ENCODE measurements at regions not wholly inside any gene's neighbourhood (a gene's known extent, or its start where the extent isn't known, plus 50 kb on each side); places are given as distances from the start of the nearest gene placed in this dataset.

GRCh38 chr13:31896427-31896826, 135.1 kb upstream of the FRY start:
- DNase-seq (ENCODE audit: low read depth), result peak; percentile 77

DNA sequence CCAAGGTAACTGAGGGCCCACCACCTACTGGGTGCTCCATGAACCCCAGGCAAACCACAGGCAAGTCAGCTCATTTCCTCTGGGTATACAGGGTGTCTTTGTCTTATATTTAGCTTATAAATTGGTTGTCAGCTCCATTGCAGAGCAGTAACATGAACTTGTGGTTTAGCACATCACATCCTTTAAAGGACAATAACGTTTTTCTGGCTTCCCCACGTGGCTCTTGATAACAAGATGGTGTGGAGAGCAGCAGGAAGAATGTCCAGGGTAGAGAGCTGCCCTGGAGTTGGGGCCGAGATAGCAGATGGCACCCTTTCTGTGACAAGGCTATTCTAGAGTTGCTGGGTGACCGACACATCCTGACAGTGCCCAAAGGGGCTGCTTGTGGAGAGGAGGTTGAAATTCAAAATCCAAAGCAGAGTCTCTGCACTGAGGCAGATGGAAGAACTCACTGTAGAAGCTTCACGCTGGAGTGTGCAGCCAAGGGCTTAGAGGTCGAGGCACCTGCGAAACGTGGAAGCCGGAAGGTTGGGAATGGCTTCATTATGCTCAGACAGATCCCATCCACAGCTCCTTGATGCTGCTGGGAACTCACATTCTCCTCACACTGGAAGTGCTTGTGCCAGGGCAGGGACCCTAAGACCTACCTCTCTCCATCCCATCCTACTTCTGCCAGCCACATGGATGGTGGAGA, 133.0 kb upstream of the FRY start:
- DNase-seq (ENCODE audit: low read depth), result no peak

- no peak for DNase-seq (ENCODE audit: low read depth)
Observed at GRCh38 chr13:31901985-31902384, 129.6 kb upstream of the FRY start.

DNA sequence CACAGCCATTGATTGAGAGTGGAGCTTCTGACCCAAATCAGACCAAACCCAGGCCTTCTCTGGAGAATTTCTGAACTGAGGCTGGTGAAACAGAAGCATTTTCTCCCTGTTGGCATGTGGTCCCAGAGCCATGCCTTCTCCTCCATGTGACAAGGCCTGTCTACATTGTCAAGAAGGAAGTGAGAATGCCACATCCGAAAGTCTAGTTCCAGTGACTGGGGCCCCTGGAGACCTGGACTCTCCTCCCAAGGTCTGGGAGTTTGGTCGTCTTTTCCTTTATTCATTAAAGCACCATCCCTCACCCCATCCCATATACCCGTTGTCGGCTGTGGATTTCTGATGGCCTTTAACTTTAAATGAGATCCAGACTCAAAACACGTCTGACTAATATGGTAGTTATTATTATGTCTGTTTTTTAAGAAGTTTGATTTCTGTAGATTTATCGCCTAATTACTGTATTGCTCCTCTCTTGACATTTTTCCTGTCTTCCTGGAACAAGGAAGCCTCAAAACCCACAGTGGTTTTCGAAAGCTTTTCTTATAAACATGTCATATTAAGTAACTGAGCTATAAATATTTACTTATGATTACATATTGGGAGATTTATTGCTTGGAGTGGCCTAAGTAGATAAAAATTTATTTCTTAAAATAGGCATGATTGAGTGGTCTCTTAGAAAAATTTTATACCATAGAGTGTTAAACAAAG, 128.3 kb upstream of the FRY start:
- DNase-seq (ENCODE audit: low read depth), result no peak

DNA sequence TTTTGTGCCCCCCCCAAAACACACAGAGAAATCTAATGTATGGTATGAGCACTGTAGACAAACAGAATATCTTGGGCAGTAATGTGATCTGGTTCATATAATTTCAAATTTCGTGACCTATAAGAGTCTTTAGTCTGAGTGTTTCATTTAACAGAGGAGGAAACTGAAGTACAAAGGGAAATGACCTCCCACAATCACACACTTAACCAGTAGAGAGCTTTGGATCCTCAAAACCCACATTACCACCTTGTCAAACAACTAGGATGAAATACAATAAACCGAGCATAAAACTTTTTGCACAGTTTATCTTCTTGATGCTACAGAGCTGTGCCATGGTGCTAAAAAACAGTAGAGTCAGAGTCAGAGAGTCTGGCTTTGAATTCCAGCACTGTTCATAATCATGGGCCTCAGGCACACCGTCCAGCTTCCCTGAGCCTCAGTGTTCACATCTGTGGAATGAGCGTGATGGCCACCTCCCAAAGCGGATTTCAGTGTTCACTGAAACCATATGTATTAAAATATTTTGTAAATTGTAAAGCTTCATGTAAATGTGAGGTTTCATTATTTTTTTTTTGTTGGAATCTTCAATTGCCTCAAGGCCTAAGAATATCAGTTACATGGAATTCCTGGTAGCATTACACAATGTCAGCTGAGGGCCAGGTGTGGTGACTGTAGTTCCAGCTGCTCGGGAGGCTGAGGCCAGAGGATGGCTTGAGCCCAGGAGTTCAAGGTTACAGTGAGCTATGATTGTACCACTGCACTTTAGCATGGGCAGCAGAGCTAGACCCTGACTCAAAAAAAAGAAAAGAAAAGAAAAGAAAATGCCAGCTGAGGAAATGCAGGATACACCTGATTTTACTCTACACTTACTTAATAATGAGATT, 126.4 kb upstream of the FRY start:
- DNase-seq (ENCODE audit: low read depth), result no peak

DNA sequence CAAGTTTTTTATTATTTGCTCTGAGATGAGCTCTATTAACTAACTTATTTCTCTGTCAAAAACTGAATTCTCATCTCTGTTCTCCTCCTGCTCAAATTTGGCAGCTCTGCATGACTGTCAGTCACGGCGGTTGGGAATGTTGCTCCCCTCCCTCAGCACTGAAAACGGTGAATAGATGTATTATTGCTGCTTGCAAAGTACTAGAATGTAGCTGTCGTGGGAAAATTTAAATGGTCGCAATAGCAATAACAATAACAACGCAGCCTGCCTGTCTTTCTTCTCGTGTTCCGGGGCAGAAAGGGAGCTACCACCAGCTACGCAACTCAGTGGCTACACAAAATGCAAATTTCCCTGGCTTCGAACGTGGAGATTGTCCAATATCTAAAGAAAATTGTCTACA, 125.6 kb upstream of the FRY start:
- peak; percentile 6 for DNase-seq (ENCODE audit: low read depth)

GRCh38 chr13:31908696-31909411, 122.7 kb upstream of the FRY start:
- peak; percentile 6 for DNase-seq (ENCODE audit: low read depth)

- peak; percentile 58 for DNase-seq (ENCODE audit: low read depth)
Observed at GRCh38 chr13:31909864-31910551, 121.6 kb upstream of the FRY start.

DNA sequence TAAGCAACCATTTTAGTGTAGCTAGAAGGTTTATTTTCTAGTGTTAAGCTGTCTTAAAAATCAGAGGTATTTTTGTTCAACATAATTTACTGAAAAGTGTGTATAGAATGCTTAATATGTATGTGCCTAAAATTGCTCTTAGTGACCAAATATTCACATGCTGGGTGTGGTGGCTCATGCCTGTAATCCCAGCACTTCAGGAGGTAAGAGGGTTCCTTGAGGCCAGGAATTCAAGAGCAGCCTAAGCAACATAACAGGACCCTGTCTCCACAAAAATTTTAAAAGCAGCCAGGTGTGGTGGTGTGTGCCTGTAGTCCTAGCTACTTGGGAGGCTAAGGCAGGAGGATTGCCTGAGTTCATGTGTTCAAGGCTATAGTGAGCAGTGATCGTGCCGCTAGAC, 120.9 kb upstream of the FRY start:
- no peak for DNase-seq (ENCODE audit: low read depth)

GRCh38 chr13:31912647-31913401, 118.8 kb upstream of the FRY start:
- no peak for DNase-seq (ENCODE audit: low read depth)

GRCh38 chr13:31913459-31913858, 118.1 kb upstream of the FRY start:
- DNase-seq (ENCODE audit: low read depth), result no peak

DNA sequence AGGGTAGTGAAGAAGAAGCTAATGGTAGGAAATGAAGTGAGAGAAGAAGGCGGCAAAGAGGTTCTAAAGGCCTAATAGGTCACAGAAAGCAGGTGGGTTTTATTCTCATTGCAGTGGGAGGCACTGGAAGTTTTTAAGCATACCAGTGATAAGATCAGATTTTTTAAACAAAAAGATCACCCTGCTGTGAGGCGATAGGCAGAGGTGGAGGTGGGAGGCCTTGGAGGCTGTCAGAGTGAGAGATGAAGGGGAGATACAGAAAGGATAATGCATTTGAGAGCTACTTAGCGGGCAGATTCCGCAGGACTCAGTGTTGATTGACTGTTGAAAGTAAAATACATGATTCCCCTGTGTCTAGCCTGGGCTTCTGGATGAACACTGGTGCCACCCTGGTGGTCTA, 116.7 kb upstream of the FRY start:
- DNase-seq (ENCODE audit: low read depth), result no peak

DNA sequence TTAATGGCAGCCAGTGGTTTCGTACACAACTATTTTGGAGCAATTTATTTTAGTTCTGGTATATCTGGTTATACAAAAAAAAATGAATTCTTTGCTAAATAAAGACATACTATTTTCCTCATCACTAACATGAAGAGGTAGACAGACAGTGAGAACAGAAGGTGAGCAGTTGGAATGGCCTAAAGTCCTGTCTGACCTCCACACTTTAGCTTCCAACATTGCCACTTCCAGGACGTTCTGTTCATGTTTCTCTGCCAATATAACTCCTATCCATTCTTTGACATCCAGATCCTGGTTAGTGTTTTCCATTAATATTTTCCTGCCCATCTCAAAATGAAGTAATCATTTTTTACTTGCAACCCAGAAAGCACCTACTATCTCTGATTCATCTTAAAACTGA, 112.9 kb upstream of the FRY start:
- DNase-seq (ENCODE audit: low read depth), result no peak

GRCh38 chr13:31919241-31919640, 112.3 kb upstream of the FRY start:
- DNase-seq (ENCODE audit: low read depth), result no peak

DNA sequence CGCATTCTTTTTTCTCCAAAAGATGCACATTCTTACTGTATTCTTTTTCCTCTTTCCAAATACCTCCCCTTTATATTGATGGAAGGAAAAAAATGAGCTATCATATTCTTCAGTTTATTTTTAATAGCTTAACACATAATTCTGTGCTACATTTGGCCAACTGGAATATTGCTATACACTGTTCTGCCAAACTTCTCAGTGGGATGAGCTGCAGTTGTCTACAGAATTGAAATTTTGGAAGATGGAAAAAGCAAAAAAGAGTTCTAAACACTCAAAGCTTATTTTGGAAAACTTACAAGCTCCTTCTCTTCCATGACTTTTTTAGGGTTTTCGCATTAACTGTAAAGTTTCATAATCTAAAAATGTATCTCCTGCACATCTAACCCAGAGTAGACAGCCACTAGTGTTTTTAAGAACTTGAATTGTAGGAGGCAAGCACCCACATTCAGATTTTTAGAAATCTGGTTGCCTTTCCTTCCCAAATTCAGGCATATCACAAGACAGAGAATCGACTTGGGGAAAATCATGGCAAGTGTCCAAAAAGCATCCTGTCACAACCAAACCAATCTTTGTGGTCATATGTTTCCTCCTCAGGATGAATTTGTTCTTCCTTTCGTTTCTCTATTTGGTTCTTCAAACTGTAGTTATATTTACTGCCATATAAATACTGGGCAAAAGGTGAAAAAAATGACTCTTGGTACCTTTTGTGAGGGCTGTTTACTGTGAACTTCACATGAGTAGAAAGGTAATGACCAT, 111.4 kb upstream of the FRY start:
- no peak for DNase-seq (ENCODE audit: low read depth)

- DNase-seq (ENCODE audit: low read depth), result no peak
Observed at GRCh38 chr13:31920727-31921100, 110.9 kb upstream of the FRY start.

- DNase-seq (ENCODE audit: low read depth), result no peak
Observed at GRCh38 chr13:31922724-31923123, 108.8 kb upstream of the FRY start.

- DNase-seq (ENCODE audit: low read depth), result no peak
Observed at GRCh38 chr13:31923134-31923763, 108.3 kb upstream of the FRY start.

GRCh38 chr13:31925079-31925478, 106.5 kb upstream of the FRY start:
- DNase-seq (ENCODE audit: low read depth), result no peak

- DNase-seq (ENCODE audit: low read depth), result no peak
Observed at GRCh38 chr13:31927219-31927653, 104.3 kb upstream of the FRY start.
